Mucosa of gallbladder (tissue), 1 donor: ENCODE measurements at regions not wholly inside any gene's neighbourhood (a gene's known extent, or its start where the extent isn't known, plus 50 kb on each side); places are given as distances from the start of the nearest gene placed in this dataset.
"Not testable (repeated sequence)": the region's sequence is repeated elsewhere in the genome, so short reads cannot be mapped to it uniquely, and the experiment has no call there.

Experiments used
- DNase-seq: peaks from one replicate; pipeline ENCODE4 v3.0.0-alpha.2; 2020; ENCODE audit warnings: low spot score
- donor health status: DM: no; HTN: no; CAD: no.

- DNase-seq = no peak
These were observed 81.0 kb downstream of the CPXCR1 start for GRCh38 chrX:88828011-88828410.

- no peak for DNase-seq
These were observed 83.1 kb downstream of the CPXCR1 start for GRCh38 chrX:88830111-88830510.

DNA sequence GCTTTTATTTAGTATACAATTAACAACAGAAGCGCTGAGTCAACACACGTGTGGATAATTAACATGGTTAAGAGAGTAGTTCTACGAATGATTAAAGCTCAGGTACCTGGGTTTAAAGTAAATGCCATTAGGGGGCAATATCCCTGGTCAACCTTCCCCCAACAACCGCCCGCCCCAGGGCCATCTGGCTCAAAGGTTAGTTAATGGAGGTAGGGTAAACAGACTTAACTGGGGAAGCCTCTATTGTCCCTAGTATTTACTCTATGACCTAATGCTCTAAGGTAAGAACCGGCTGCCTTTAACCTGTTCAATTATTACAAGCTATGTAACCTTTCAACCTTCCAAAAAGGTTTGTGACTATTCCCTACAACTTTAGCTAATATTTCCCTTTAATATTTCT lies 90.7 kb downstream of the CPXCR1 start:
- DNase-seq = peak; percentile 48

DNA sequence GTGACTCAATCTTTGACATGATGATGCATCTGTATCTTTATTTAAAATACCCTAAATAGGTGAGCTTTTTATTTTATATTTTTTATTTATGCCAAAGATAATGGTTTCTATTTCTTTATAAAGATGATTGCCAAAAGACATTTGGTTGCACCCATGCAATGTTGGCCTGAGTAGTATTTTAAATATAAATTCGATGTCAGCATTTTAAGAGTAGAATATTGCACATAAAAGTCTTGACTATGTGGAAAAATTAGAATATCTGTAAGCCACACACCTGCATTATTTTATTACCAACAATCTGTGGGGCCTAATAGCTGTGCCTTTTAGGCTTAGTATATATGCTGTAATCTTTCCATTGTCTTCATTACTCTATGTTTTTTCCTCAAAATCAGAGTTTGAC lies 91.4 kb downstream of the CPXCR1 start:
- DNase-seq = no peak

- not testable (repeated sequence) for DNase-seq
These were observed 96.8 kb downstream of the CPXCR1 start for GRCh38 chrX:88843841-88844240.

DNA sequence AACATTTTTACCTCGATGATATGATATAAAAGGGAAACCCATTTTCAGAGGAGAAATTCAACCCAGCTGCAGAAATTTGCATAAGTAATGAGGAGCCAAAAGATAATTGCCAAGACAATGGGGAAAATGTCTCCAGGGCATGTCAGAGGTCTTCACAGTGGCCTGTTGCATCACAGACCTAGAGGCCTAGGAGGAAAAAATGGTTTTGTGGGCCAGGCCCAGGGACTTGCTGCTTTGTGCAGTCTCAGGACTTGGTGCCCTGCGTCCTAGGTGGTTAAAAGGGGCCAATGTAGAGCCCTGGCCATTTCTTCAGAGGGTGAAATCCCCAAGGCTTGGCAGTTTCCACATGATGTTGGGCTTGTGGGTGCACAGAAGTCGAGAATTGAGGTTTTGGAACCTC lies 106.9 kb downstream of the CPXCR1 start:
- DNase-seq = no peak

DNA sequence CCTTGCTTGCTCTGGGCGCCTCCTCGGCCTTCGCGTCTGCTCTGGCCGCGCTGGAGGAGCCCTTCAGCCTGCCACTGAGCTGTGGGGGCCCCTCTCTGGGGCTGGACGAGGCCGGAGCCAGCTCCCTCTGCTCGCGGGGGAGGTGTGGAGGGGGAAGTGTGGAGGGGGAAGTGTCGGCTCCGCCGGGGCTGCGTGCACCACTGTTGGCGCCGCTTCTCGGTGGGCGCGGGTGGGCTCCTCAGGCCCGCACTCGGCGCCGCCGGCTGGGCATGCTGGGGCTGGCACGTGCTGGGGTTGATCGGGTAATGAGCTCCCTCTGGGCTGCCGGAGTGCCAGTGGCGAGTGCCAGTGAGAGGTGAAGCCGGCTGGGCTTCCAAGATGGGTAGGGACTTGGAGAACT lies 116.7 kb downstream of the CPXCR1 start:
- no peak for DNase-seq

- no peak for DNase-seq
These were observed 118.6 kb downstream of the CPXCR1 start for GRCh38 chrX:88865634-88866033.

DNA sequence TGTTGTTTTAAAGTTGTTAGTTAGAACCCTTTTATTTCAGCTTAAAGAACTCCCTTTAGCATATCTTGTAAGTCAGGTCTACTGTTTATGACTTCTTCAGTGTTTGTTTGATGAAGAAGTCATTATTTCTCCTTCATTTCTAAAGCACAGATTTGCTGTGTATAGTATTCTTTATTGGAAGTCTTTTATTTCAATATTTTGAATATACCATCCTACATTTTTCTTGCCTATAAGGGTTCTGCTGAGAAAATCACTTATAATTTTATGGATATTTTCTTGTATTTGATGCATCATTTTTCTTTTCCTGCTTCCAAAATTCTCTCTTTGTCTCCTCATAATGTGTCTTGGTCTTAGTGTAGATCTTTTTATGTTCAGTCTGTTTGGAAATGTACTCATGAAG lies 134.5 kb downstream of the CPXCR1 start:
- DNase-seq = no peak

DNA sequence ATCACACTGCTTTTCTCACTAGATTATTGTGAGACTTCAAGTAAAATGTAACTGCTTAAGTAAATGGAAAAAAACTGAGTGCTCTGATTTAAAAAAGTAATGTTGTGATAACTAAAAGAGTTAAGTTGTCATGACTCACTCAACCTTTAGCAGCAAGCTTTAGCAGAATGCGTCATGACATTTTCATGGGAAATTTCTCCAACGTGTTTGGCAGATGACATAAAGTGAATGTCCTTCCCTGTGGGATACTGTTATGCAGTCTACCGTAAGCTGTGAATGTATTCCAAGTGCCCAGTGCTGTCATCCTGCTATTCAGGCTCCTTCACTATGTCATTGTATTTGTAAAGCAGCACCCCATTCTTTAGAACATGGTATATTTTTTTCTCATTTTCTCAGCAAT lies 136.2 kb downstream of the CPXCR1 start:
- no peak for DNase-seq

DNA sequence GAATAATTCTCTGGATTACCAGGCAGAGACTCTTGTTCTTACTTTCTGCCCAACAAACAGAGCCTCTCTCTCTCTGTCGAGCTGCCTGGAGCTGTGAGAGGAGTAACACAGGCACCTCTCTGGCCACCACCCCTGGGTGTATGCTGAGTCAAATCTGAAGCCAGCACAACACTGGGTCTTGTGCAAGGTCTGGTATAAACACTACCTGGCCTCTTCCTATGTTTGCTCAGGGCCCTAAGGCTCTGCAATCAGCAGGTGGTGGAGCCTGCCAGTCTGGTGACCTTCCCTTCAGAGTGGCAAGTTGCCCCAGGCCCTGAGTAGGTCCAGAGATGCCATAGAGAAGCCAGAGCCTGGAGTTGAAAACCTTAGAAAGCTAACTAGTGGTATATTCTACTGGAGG lies 139.9 kb downstream of the CPXCR1 start:
- no peak for DNase-seq

DNA sequence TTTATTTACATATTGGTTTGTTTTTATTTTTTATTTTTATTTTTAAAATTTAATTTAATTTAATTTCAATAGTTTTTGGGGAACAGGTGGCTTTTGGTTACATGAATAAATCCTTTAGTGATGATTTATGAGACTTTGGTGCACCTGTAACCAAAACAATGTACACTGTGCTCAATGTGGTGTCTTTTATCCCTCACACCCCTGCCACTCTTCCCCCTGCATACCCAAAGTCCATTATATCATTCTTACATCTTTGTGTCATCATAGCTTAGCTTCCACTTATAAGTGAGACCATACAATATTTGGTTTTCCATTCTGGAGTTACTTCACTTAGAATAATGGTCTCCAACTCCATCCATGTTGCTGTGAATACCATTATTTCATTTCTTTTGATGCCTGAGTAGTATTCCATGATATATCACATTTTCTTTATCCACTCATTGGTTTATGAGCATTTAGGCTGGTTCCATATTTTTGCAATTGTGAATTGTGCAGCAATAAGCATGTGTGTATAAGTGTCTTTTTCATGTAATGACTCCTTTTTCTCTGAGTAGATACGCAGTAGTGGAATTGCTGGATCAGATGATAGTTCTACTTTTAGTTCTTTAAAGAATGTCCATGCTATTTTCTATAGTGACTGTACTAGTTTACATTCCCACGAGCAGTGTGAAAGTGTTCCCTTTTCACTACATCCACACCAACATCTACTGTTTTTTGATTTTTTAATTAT lies 157.1 kb downstream of the CPXCR1 start:
- no peak for DNase-seq

- DNase-seq = no peak
These were observed 161.0 kb downstream of the CPXCR1 start for GRCh38 chrX:88908056-88908455.

DNA sequence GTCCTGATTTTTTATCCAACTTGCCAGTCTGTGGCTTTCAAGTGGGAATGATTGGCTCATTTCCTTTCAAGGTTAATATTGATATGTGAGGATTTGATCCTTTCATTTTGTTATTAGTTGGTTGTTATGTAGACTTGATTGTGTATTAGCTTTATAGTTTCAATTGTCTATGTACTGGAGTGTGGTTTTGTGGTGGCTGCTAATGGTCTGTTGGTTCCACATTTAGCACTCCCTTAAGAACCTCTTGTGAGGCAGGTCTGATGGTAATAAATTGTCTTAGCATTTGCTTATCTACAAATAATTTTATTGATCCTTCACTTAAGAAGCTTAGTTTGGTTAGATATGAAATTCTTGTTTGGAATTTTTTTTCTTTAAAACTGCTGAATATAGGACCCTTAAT lies 190.6 kb downstream of the CPXCR1 start:
- no peak for DNase-seq

DNA sequence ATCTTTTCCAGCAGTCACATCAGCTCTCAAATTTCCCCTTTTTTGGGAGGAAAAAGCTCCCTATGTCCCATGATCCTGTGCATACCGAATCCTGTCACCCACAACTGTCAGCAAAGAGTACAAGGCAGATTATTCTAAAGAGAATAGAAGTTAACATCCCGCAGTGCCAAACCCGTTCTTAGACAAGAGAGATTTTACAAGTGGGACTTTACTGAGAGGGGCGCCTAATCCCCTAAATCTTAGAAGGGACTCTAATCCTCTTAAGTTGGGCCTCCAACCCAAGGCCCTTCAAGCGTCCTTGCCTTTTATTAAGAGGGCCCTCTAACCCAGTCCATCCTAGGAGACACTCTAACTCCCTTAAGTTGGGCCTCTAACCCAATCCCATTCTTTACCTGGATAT lies 193.9 kb downstream of the CPXCR1 start:
- DNase-seq = no peak

GRCh38 chrX:88944661-88945060 lies 197.6 kb downstream of the CPXCR1 start:
- no peak for DNase-seq

DNA sequence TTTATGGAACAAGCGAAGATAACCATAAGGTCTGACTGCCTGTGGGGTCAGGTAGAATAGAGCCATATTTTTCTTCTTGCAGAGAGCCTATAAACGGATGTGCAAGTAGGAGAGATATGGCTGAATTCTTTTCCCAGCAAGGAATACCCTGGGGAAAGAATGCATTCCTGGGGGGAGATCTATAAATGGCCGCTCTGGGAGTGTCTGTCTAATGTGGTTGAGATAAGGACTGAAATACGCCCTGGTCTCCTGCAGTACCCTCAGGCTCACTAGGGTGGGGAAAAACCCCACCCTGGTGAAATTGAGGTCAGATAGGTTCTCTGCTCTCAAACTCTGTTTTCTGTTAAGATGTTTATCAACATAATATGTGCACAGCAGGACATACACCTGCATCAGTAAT lies 209.0 kb downstream of the CPXCR1 start:
- DNase-seq = not testable (repeated sequence)

DNA sequence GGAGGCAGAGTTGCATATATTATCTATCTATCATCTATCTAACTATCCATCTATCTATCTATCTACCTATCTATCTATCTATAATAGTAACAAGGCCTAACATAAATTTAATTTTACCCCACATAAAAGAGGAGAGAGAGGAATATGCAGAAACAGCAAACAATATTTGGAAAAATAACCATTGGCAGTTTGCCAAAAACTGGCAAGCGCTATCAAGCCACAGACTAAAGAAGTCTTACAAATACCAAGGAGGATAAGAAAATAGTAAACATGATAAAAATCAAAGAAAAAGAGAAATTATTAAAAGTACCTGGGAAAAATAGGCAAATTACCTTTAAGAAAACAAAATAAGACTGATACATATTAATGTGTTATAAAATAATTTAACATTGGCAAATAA lies 230.8 kb downstream of the CPXCR1 start:
- no peak for DNase-seq

- DNase-seq = no peak
These were observed 235.2 kb downstream of the CPXCR1 start for GRCh38 chrX:88982183-88982582.

GRCh38 chrX:88982933-88983332 lies 235.9 kb downstream of the CPXCR1 start:
- DNase-seq = no peak

GRCh38 chrX:88988796-88989195 lies 241.8 kb downstream of the CPXCR1 start:
- no peak for DNase-seq

DNA sequence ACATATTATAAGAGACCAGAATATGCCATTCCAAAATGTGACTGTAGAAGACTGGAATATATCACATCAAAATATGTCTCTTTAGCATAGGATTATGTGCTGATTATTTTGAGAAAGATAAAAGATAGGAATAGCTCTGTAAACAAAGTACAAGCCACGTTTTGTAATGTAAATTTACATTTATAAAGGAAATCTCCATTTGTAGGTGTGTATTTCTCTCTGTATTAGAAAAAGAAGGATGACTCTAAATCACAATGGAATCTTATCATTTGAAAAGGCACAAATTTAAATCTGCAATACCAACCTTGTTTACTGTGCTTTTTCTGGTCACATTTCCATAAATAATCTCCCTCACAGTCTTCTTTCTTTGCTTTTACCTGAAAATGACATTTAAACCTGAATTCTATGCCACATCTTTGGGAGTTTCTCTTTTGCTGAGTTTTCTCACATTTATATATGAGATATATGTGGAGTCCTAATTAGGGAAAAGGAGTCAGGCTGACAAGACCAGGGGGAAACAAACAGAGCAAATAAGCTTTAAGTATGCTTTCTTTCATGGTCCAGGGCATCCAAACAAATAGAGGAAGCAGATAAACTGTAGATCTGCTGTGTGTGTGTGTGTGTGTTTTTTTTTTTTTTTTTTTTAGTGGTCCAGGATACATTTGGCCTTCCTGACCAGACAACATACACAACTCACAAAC lies 244.0 kb downstream of the CPXCR1 start:
- no peak for DNase-seq

DNA sequence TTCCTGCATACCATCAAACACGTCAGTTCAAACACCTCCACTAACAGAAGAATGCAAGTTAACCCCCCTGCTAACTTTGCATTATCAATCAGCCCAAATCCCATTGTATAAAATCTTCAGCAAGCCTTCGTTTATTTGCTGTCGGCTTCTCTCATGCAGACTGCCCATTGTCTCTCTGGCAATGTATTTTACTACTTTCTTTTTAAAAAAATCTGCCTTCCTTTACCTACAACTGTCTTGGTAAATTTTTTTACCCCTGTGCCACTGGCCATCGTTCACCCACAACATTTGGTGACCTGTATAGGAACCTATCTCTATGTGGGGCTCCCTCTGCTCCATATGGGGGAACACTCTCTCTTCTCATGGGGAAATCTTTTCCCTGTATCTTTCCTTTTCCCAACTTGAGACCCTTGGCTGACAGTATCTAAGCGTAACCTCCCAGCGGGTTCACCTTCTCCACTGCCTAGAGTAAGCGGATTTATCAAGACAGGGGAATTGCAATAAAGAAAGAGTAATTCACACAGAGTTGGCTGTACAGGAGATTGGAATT lies 244.6 kb downstream of the CPXCR1 start:
- no peak for DNase-seq
